ENCODE measurements at regions not wholly inside any gene's neighbourhood (a gene's known extent, or its start where the extent isn't known, plus 50 kb on each side); places are given as distances from the start of the nearest gene placed in this dataset. TPM values are rescaled to one million over a fixed set of nuclear protein-coding genes. Genes with fewer than 3 reads are reported as not detected.

- Histone ChIP-seq H3K36me3 (replicated peaks; ENCODE audit: insufficient read depth, low read depth) (no peaks in the 10 kb centered on the region), H3K27me3 (no peaks in the 10 kb centered on the region), H3K27ac (no peak overlapping the region), H4K20me1 (ENCODE audit: insufficient read depth, poor library complexity, severe bottlenecking) (no peaks in the 10 kb centered on the region), H3K4me3 (no peak overlapping the region), H3K79me2 (no peaks in the 10 kb centered on the region), H2AFZ (no peak overlapping the region), H3K4me1 (ENCODE audit: insufficient read depth) (no peaks in the 10 kb centered on the region), H3K4me2 (no peak overlapping the region), H3K9me3 (ENCODE audit: low read depth) (no peaks in the 10 kb centered on the region), H3K9me2 (replicated peaks; ENCODE audit: insufficient read depth) (no peaks in the 10 kb centered on the region)
- TF ChIP-seq EZH2phosphoT487 (IDR thresholded peaks at IDR 0.05; ENCODE audit: low read depth, severe bottlenecking, unreplicated experiment) (no peak), EZH2 (IDR thresholded peaks at IDR 0.05; ENCODE audit: borderline replicate concordance) (no peak), CTCF (IDR thresholded peaks at IDR 0.05; ENCODE audit: poor library complexity) (no peak)
- 43% methylated on average over 1 of the region's 1 CpG for WGBS (ENCODE audit: low lambda C conversion rate, missing lambda C conversion rate)
- no peak for DNase-seq (ENCODE audit: low spot score)
Measured at GRCh38 chr4:133096972-133097371, 52.1 kb upstream of the PCDH10 start.

Small RNA genes in the stretch of these regions (small RNA-seq; reads per million reads assigned to genes)
- not detected for gene AC096711.1
